H1 (cell line): ENCODE measurements at regions not wholly inside any gene's neighbourhood (a gene's known extent, or its start where the extent isn't known, plus 50 kb on each side); places are given as distances from the start of the nearest gene placed in this dataset.

Source experiments
- CTCF ChIA-PET: fragments of 300-600 bp; sonication (Branson Sonifier 250); formaldehyde crosslinking; loops from one replicate; lab custom pipeline; 2021; ENCODE audit not compliant: partially characterized antibody; lab: Charles Lee
- POLR2A ChIA-PET: fragments of 300-600 bp; sonication (Branson Sonifier 250); formaldehyde crosslinking; loops from one replicate; lab custom pipeline; 2021; ENCODE audit warnings: inconsistent platforms; ENCODE audit not compliant: partially characterized antibody; lab: Charles Lee
- DNase-seq, 2 experiments: peaks; one replicate each; pipeline versions ENCODE4 v3.0.0 to v3.0.0-alpha.2; 2010 to 2022; ENCODE audit warnings: low spot score in 2 of 2, low read depth in 1 of 2, mixed read lengths in 1 of 2
- FAIRE-seq: peaks from 2 replicates; lab custom pipeline; 2011; peaks lifted over from hg19 to GRCh38; lab: Jason Lieb, UNC
- H2AFZ ChIP-seq: 2 replicates; pipeline ENCODE4 v1.8.1; 2012; ENCODE audit warnings: low read length, inconsistent platforms
- H2AK5ac ChIP-seq: 2 replicates; pipeline ENCODE4 v1.6.1; 2013; ENCODE audit warnings: low read depth, low read length
- H2BK120ac ChIP-seq: replicated peaks from 2 replicates; pipeline ENCODE3; 2013; ENCODE audit warnings: low read depth, low read length, inconsistent platforms
- H2BK12ac ChIP-seq: 2 replicates; pipeline ENCODE4 v1.6.1; 2013; ENCODE audit warnings: low read depth, low read length
- H2BK15ac ChIP-seq: 2 replicates; pipeline ENCODE4 v1.6.1; 2013; ENCODE audit warnings: low read length
- H2BK20ac ChIP-seq: 2 replicates; pipeline ENCODE4 v1.6.1; 2013; ENCODE audit warnings: low read length
- H2BK5ac ChIP-seq: 2 replicates; pipeline ENCODE4 v1.6.1; 2013; ENCODE audit warnings: low read depth, low read length
- H3K14ac ChIP-seq: 2 replicates; pipeline ENCODE4 v1.6.1; 2013; ENCODE audit warnings: inconsistent platforms; ENCODE audit not compliant: insufficient read length
- H3K18ac ChIP-seq: 2 replicates; pipeline ENCODE4 v1.6.1; 2013; ENCODE audit warnings: low read length; ENCODE audit errors: extremely low read depth
- H3K23ac ChIP-seq: 2 replicates; pipeline ENCODE4 v1.6.1; 2013; ENCODE audit warnings: inconsistent platforms; ENCODE audit not compliant: insufficient read length
- H3K23me2 ChIP-seq: 2 replicates; pipeline ENCODE4 v1.6.1; 2013; ENCODE audit warnings: low read depth, low read length
- H3K27ac ChIP-seq: 2 replicates; pipeline ENCODE4 v1.6.1; 2011; ENCODE audit warnings: low read depth, low read length, inconsistent platforms
- H3K27me3 ChIP-seq, 4 experiments: replicated peaks in 1 of 4; 1 replicate in 1 of 4; 2 replicates in 3 of 4; pipeline versions ENCODE4 v1.6.1 to v1.8.1; 2011 to 2013; ENCODE audit warnings: low read length in 3 of 4, mild to moderate bottlenecking in 3 of 4, inconsistent platforms in 2 of 4, mixed read lengths in 2 of 4, moderate library complexity in 1 of 4; ENCODE audit not compliant: control insufficient read depth in 3 of 4, insufficient read depth in 3 of 4; ENCODE audit errors: extremely low read depth in 1 of 4
- H3K36me3 ChIP-seq, 4 experiments: 2 replicates each; pipeline versions ENCODE4 v1.6.1 to v1.8.1; 2011 to 2013; ENCODE audit warnings: mild to moderate bottlenecking in 4 of 4, low read length in 3 of 4, moderate library complexity in 2 of 4, control low read depth in 1 of 4, inconsistent platforms in 1 of 4; ENCODE audit not compliant: insufficient read depth in 4 of 4, control insufficient read depth in 2 of 4
- H3K4ac ChIP-seq: replicated peaks from 2 replicates; pipeline ENCODE3; 2013; ENCODE audit warnings: low read length, low read depth, mixed read lengths, inconsistent platforms; ENCODE audit not compliant: insufficient read length
- H3K4me1 ChIP-seq, 4 experiments: replicated peaks in 1 of 4; 1 replicate in 1 of 4; 2 replicates in 3 of 4; pipeline versions ENCODE4 v1.6.1 to v1.8.1; 2011 to 2013; ENCODE audit warnings: low read length in 3 of 4, inconsistent platforms in 2 of 4, mixed read lengths in 1 of 4; ENCODE audit not compliant: insufficient read depth in 4 of 4, control insufficient read depth in 3 of 4
- H3K4me2 ChIP-seq, 2 experiments: 2 replicates each; pipeline versions ENCODE4 v1.6.1 to v1.8.1; 2011 to 2013; ENCODE audit warnings: low read depth in 2 of 2, low read length in 2 of 2, control low read depth in 1 of 2, inconsistent platforms in 1 of 2, mild to moderate bottlenecking in 1 of 2; ENCODE audit not compliant: insufficient read depth in 1 of 2
- H3K4me3 ChIP-seq, 4 experiments: fragments of 200-600, 300-600 bp in 1 of 4; sonication (generic), shearing (Covaris generic), sonication (Bioruptor Twin) in 1 of 4; 2 replicates each; pipeline versions ENCODE4 v1.5.1 to v1.8.1; 2011 to 2016; ENCODE audit warnings: low read length in 4 of 4, low read depth in 3 of 4, control low read depth in 2 of 4, inconsistent platforms in 2 of 4, mild to moderate bottlenecking in 2 of 4, mixed read lengths in 1 of 4, moderate library complexity in 1 of 4; ENCODE audit not compliant: insufficient read depth in 2 of 4; ENCODE audit errors: extremely low read depth in 1 of 4
- H3K56ac ChIP-seq: replicated peaks from 2 replicates; pipeline ENCODE3; 2013; ENCODE audit warnings: low read depth, mild to moderate bottlenecking, mixed read lengths, low read length, inconsistent platforms; ENCODE audit not compliant: insufficient read length
- H3K79me1 ChIP-seq: 2 replicates; pipeline ENCODE4 v1.6.1; 2013; ENCODE audit warnings: low read depth, low read length, control low read depth
- H3K79me2 ChIP-seq, 2 experiments: 2 replicates each; pipeline versions ENCODE4 v1.6.1 to v1.8.1; 2012 to 2013; ENCODE audit warnings: low read length in 2 of 2, mild to moderate bottlenecking in 2 of 2, inconsistent platforms in 1 of 2; ENCODE audit not compliant: insufficient read depth in 2 of 2, control insufficient read depth in 1 of 2
- H3K9ac ChIP-seq, 4 experiments: replicated peaks in 1 of 4; 1 replicate in 1 of 4; 2 replicates in 3 of 4; pipeline versions ENCODE4 v1.6.1 to v1.8.1; 2011 to 2013; ENCODE audit warnings: low read depth in 3 of 4, low read length in 3 of 4, control low read depth in 2 of 4, mild to moderate bottlenecking in 2 of 4, moderate library complexity in 2 of 4, inconsistent platforms in 1 of 4; ENCODE audit errors: extremely low read depth in 1 of 4
- H3K9me3 ChIP-seq, 2 experiments: 2 replicates each; pipeline versions ENCODE4 v1.6.1 to v1.8.1; 2012 to 2013; ENCODE audit warnings: mild to moderate bottlenecking in 2 of 2, moderate library complexity in 2 of 2, control low read depth in 1 of 2, inconsistent platforms in 1 of 2, low read depth in 1 of 2, low read length in 1 of 2, mixed read lengths in 1 of 2; ENCODE audit not compliant: insufficient read depth in 2 of 2
- H4K20me1 ChIP-seq, 2 experiments: replicated peaks in 1 of 2; 2 replicates each; pipeline versions ENCODE3 to v1.8.1; 2011 to 2013; ENCODE audit warnings: inconsistent platforms in 2 of 2, low read length in 2 of 2, mild to moderate bottlenecking in 1 of 2; ENCODE audit not compliant: insufficient read depth in 2 of 2, control insufficient read depth in 1 of 2
- H4K5ac ChIP-seq: 2 replicates; pipeline ENCODE4 v1.6.1; 2013; ENCODE audit warnings: low read length, low read depth, mixed read lengths, inconsistent platforms; ENCODE audit not compliant: insufficient read length
- H4K8ac ChIP-seq: 2 replicates; pipeline ENCODE4 v1.8.0; 2013; ENCODE audit warnings: mild to moderate bottlenecking, moderate library complexity, low read length, inconsistent platforms; ENCODE audit not compliant: insufficient read depth; ENCODE audit errors: extremely low read depth
- H4K91ac ChIP-seq: replicated peaks from 2 replicates; pipeline ENCODE3; 2013; ENCODE audit warnings: low read length, mixed read lengths, inconsistent platforms; ENCODE audit not compliant: insufficient read length
- CHD2 ChIP-seq: IDR thresholded peaks from 2 replicates; pipeline ENCODE4 v1.6.1; 2012; ENCODE audit warnings: low read length, improper control_type of control experiment
- EGR1 ChIP-seq: IDR thresholded peaks from 2 replicates; pipeline ENCODE4 v1.6.1; 2011; ENCODE audit warnings: low read depth, low read length, borderline replicate concordance
- KDM1A ChIP-seq: fragments of 200-600, 300-600 bp; sonication (generic); IDR thresholded peaks from 2 replicates; pipeline ENCODE4 v1.7.1; 2016; ENCODE audit warnings: mild to moderate bottlenecking, low read length, borderline replicate concordance
- KDM4A ChIP-seq: IDR thresholded peaks from one replicate; pipeline ENCODE4 v1.7.1; 2012; ENCODE audit warnings: low read depth, mild to moderate bottlenecking, moderate library complexity, low read length, inconsistent platforms; ENCODE audit not compliant: severe bottlenecking
- POU5F1 ChIP-seq: IDR thresholded peaks from 2 replicates; pipeline ENCODE4 v1.6.1; 2011; ENCODE audit warnings: low read depth, mild to moderate bottlenecking, low read length, moderate library complexity
- RBBP5 ChIP-seq: IDR thresholded peaks from 2 replicates; pipeline ENCODE4 v1.7.1; 2012; ENCODE audit warnings: low read depth, mild to moderate bottlenecking, inconsistent platforms, low read length, moderate library complexity, borderline replicate concordance
- RFX5 ChIP-seq: IDR thresholded peaks from 2 replicates; pipeline ENCODE4 v1.6.1; 2011; ENCODE audit warnings: low read depth, low read length, improper control_type of control experiment, borderline replicate concordance
- SIRT6 ChIP-seq: IDR thresholded peaks from one replicate; pipeline ENCODE4 v1.7.1; 2012; ENCODE audit warnings: low read length, inconsistent platforms
- SP2 ChIP-seq: IDR thresholded peaks from 2 replicates; pipeline ENCODE4 v1.6.1; 2012; ENCODE audit warnings: mild to moderate bottlenecking, low read length, inconsistent platforms
- SP4 ChIP-seq: IDR thresholded peaks from 2 replicates; pipeline ENCODE4 v1.6.1; 2012; ENCODE audit warnings: low read length, inconsistent platforms
- TBP ChIP-seq: IDR thresholded peaks from 2 replicates; pipeline ENCODE4 v1.6.1; 2011; ENCODE audit warnings: low read depth, low read length, improper control_type of control experiment
- WGBS, 2 experiments: shearing (Covaris generic) in 1 of 2; methylation state at CpG; one replicate each; pipeline versions ENCODE4 v1.1.6 to v1.1.7; 2013 to 2015; ENCODE audit warnings: low lambda C conversion rate in 2 of 2, mixed read lengths in 2 of 2, inconsistent platforms in 1 of 2, low coverage in 1 of 2, missing lambda C conversion rate in 1 of 2; ENCODE audit not compliant: insufficient replicate concordance in 2 of 2, insufficient coverage in 1 of 2, insufficient read length in 1 of 2; ENCODE audit errors: extremely low coverage in 1 of 2, missing lambda C conversion rate in 1 of 2; 5-methylcytosine and 5-hydroxymethylcytosine counted together
- TF ChIP-seq, protein P1 (sequence below): IDR thresholded peaks from 2 replicates; pipeline ENCODE4 v1.6.1; 2011; ENCODE audit warnings: low read depth, mild to moderate bottlenecking, low read length; ENCODE audit not compliant: insufficient read depth
- TF ChIP-seq, protein P2 (sequence below), 3 experiments: IDR thresholded peaks; 1 replicate in 2 of 3; 2 replicates in 1 of 3; pipeline versions ENCODE4 v1.5.1 to v1.6.1; 2011; ENCODE audit warnings: low read length in 3 of 3, mild to moderate bottlenecking in 3 of 3, inconsistent platforms in 2 of 3, low read depth in 1 of 3, moderate library complexity in 1 of 3; ENCODE audit not compliant: insufficient read depth in 1 of 3; ENCODE audit errors: control extremely low read depth in 1 of 3

DNA sequence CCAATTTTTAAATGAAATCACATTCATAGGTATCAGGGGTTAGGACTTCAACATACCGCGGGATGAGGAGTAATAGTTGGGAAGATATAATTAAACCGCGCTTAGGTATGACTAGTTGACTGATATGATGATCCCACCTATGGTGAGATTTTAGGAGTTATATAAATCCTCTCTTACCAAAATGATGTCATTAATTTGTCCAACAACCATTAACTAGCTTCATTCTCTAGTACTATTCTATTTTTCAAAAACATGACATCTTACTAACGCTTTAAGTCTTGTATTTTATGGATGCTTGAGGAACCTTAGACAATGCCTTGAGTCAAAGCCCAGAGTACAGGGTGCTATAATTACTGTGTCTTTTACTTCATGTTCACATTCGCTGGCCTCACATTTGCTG, 59.6 kb upstream of the PIK3R1 start:
- H4K8ac ChIP-seq: no peak overlapping the region
- no peak overlapping the region for H3K4ac ChIP-seq
- H3K79me2 ChIP-seq: no peaks in the 10 kb centered on the region
- H2BK12ac ChIP-seq: no peak overlapping the region
- no peak for FAIRE-seq
- no peak overlapping the region for H3K14ac ChIP-seq
- no peak overlapping the region for H3K23ac ChIP-seq
- no peaks in the 10 kb centered on the region for H4K20me1 ChIP-seq
- no peaks in the 10 kb centered on the region for H3K4me1 ChIP-seq
- no peak overlapping the region for H2AK5ac ChIP-seq
- no peaks in the 10 kb centered on the region for H3K36me3 ChIP-seq
- H2BK5ac ChIP-seq: no peak overlapping the region
- H2BK20ac ChIP-seq: no peak overlapping the region
- H3K27me3 ChIP-seq: no peaks in the 10 kb centered on the region
- H3K23me2 ChIP-seq: no peaks in the 10 kb centered on the region; the same call in 1 of the 2 replicates
- no peaks in the 10 kb centered on the region for H3K9me3 ChIP-seq
- H2BK15ac ChIP-seq: no peak overlapping the region
- no peak overlapping the region for H3K4me2 ChIP-seq
- POLR2A ChIA-PET: no interaction called here
- no peak overlapping the region for H3K56ac ChIP-seq
- no peak overlapping the region for H3K9ac ChIP-seq
- CTCF ChIA-PET: no interaction called here
- no peak overlapping the region for H3K4me3 ChIP-seq
- no peak overlapping the region for H2AFZ ChIP-seq
- no peaks in the 10 kb centered on the region for H3K79me1 ChIP-seq
- H4K5ac ChIP-seq: no peak overlapping the region
- no peak for DNase-seq
- no peak overlapping the region for H3K27ac ChIP-seq
- H2BK120ac ChIP-seq: no peak overlapping the region
- 95% methylated on average over 6 of the region's 6 CpGs; no CpG with 5 or more reads in 1 of the 2 experiments for WGBS, 2 experiments
- H4K91ac ChIP-seq: no peak overlapping the region
- no peak overlapping the region for H3K18ac ChIP-seq
- TF ChIP-seq, protein P1, sequence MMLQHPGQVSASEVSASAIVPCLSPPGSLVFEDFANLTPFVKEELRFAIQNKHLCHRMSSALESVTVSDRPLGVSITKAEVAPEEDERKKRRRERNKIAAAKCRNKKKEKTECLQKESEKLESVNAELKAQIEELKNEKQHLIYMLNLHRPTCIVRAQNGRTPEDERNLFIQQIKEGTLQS: no peak
- no peak for TF ChIP-seq POU5F1
- TF ChIP-seq, protein P2, sequence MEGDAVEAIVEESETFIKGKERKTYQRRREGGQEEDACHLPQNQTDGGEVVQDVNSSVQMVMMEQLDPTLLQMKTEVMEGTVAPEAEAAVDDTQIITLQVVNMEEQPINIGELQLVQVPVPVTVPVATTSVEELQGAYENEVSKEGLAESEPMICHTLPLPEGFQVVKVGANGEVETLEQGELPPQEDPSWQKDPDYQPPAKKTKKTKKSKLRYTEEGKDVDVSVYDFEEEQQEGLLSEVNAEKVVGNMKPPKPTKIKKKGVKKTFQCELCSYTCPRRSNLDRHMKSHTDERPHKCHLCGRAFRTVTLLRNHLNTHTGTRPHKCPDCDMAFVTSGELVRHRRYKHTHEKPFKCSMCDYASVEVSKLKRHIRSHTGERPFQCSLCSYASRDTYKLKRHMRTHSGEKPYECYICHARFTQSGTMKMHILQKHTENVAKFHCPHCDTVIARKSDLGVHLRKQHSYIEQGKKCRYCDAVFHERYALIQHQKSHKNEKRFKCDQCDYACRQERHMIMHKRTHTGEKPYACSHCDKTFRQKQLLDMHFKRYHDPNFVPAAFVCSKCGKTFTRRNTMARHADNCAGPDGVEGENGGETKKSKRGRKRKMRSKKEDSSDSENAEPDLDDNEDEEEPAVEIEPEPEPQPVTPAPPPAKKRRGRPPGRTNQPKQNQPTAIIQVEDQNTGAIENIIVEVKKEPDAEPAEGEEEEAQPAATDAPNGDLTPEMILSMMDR (IDR thresholded peaks at IDR 0.05; ENCODE audit: control extremely low read depth in 1 of 3, insufficient read depth in 1 of 3, low read depth in 1 of 3, low read length in 3 of 3): no peak
- TF ChIP-seq SIRT6: no peak
- no peak for TF ChIP-seq EGR1
- no peak for TF ChIP-seq CHD2
- no peak for TF ChIP-seq KDM1A
- TF ChIP-seq SP4: no peak
- no peak for TF ChIP-seq SP2
- no peak for TF ChIP-seq RFX5
- TF ChIP-seq TBP: no peak
- TF ChIP-seq KDM4A: no peak
- TF ChIP-seq RBBP5: no peak
